GM10266 (cell line): ENCODE measurements at regions not wholly inside any gene's neighbourhood (a gene's known extent, or its start where the extent isn't known, plus 50 kb on each side); places are given as distances from the start of the nearest gene placed in this dataset.
"Not testable (repeated sequence)": the region's sequence is repeated elsewhere in the genome, so short reads cannot be mapped to it uniquely, and the experiment has no call there.

Experiments used
- DNase-seq: peaks from one replicate; pipeline ENCODE4 v3.0.0; 2012; ENCODE audit errors: extremely low spot score
- TF ChIP-seq, protein P1 (sequence below): IDR thresholded peaks from 2 replicates; pipeline ENCODE4 v1.5.1; 2012; ENCODE audit warnings: mild to moderate bottlenecking, low read depth; ENCODE audit not compliant: control insufficient read depth, insufficient read depth; ENCODE audit errors: missing control alignments

DNA sequence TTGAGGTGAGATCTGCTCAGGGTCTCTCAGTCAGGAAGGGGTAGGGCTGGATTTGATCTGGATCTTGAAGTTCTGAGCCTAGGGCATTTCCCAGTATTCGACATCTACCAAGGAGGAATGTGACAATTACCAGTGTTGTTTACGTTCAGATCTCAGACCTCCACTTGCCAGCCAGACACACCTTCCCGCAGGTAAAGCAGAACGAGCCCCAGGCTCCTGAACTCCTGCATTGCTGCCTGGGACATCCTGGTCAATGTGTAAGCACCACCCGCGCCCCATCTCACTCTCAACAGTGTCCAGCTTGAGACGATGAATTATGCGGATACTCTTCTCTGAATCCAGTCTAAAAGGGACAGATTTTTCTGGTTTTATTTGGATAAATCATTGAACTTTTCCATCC lies 56.7 kb upstream of the PTCH1 start:
- TF ChIP-seq, protein P1, sequence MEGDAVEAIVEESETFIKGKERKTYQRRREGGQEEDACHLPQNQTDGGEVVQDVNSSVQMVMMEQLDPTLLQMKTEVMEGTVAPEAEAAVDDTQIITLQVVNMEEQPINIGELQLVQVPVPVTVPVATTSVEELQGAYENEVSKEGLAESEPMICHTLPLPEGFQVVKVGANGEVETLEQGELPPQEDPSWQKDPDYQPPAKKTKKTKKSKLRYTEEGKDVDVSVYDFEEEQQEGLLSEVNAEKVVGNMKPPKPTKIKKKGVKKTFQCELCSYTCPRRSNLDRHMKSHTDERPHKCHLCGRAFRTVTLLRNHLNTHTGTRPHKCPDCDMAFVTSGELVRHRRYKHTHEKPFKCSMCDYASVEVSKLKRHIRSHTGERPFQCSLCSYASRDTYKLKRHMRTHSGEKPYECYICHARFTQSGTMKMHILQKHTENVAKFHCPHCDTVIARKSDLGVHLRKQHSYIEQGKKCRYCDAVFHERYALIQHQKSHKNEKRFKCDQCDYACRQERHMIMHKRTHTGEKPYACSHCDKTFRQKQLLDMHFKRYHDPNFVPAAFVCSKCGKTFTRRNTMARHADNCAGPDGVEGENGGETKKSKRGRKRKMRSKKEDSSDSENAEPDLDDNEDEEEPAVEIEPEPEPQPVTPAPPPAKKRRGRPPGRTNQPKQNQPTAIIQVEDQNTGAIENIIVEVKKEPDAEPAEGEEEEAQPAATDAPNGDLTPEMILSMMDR = no peak
- no peak for DNase-seq

DNA sequence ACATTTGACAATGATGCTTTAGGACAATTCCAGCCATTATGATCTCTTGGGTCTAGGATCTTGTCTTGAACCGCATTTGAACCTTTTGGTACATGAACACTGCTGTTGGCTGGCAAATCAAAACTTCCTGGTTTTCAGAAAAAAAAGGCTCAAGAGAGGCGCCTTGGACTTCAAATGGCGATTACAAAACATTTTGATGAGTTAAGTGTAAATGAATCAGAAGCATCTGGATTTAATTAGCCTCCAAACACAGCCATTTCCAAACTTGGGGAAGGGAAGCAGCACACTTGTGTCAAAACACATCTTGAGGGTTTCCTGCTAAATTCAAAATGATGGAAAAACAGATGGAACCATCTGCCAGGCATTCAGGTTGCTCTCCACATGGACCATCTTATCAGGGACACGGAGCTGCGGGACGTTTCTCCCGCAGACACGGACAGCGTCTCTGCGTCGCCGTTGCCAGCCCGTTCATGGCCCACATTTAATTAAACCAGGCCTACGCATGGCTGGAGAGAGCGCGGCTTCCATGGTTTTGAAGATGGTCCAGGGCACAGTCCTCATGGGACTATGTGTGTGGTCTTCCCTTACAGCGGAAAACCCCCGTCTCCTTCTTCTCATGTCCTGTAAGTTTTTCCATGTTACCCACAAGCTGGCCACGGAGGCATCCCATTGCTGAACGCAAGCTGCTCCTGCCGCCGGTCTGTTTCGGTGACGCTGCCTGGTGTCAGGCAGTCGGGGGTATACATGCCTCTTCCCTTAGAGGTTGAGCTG lies 55.8 kb upstream of the PTCH1 start:
- no peak for DNase-seq

DNA sequence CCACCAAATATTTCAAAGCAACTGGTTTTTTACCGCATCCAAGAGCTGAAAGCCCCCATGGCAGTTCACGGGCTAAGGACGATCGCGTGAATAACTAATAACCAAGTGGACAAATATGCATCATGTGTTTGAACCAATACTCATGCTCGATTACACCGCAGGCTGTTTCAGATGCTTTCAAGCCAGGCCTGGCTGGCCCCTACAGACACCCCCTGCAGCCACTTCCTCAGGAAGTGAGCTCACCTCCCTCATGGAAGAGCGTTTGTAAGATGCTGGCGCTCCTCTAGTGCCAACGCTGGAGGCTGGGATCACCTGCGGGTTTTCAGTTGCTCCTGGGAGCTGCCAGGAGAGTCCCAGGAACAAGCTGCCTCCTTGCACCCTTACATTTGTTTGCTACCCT lies 53.9 kb upstream of the PTCH1 start:
- TF ChIP-seq, protein P1 = no peak
- no peak for DNase-seq

More for the DNA sequence above, 55.8 kb upstream of the PTCH1 start:
- TF ChIP-seq, protein P1 = no peak

GRCh38 chr9:95570150-95570549 lies 53.4 kb upstream of the PTCH1 start:
- TF ChIP-seq, protein P1 = no peak
- no peak for DNase-seq

DNA sequence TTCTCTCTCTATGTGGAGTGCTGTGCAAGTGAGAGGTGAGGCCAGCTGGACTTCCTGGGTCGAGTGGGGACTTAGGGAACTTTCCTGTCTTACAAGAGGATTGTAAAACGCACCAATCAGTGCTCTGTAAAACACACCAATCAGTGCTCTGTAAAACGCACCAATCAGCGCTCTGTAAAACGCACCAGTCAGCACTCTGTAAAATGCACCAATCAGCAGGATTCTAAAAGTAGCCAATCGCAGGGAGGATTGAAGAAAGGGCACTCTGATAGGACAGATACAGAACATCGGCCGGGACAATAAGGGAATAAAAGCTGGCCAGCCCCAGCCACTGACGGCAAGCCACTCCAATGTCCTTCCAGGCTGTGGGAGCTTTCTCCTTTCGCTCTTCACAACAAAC lies 52.0 kb upstream of the PTCH1 start:
- DNase-seq = not testable (repeated sequence)
